GM21717 (cell line): ENCODE measurements at regions not wholly inside any gene's neighbourhood (a gene's known extent, or its start where the extent isn't known, plus 50 kb on each side); places are given as distances from the start of the nearest gene placed in this dataset.

Experiments
- ATAC-seq: cut with Tn5 transposase; IDR thresholded peaks from one replicate; pipeline ENCODE4 v1.9.1; 2021; ENCODE audit warnings: mild to moderate bottlenecking, moderate library complexity; ENCODE audit not compliant: unreplicated experiment

- no peak for ATAC-seq
Measured at GRCh38 chr19:28292822-28293500, 920.0 kb downstream of the UQCRFS1 start.

DNA sequence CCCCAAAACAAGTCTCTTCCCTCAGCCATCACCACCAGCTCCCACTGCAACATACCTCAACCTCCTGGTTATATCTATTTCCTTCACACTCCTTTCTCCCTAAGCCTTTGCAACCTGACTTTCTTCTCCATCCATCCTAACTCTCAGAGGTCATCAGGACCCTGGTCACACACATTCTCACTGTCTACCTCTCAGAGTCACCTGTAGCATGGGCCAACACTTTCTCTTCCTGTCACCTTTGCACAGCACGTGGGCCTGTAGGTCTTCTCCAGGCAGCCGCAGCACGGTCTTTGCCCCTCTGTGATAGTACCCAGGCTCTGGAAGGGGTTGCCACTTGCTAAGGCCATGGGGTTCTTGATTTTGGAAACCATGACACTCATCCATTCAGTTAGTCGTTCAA, 921.1 kb downstream of the UQCRFS1 start:
- no peak for ATAC-seq

DNA sequence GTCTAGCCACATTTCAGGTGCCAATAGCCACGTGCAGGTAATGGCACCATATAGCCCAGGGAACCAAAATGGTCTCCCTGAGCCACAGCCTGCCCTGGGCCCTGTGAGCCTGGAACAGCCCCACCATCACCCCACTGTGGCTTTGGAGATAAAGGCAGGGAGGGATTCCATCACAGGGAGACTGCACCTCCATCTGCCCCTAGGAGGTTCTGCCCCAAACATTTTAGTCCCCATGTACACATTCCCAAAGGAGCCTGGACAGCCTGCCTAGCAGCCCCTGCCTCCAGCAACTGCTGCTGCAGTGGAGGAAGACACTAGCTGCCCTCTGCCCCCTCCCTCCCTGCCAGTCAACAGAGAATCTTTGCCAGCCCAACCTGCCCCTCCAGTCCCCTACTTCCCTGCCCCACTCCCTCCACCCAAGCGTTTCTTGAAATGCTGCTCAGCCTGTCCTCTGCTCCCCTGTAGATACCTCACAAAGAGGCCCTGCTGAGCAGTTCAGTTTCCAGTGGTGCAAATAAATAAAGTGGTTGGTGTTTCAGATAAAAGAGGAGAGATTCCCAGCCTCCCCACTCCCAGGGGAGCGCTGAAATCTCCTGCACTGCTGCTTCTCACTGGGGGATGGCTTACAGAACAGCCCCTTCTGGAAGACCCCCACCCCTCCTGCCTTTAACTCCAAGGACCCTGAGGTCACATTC, 921.8 kb downstream of the UQCRFS1 start:
- ATAC-seq = no peak

GRCh38 chr19:28289295-28290063, 923.5 kb downstream of the UQCRFS1 start:
- no peak for ATAC-seq

DNA sequence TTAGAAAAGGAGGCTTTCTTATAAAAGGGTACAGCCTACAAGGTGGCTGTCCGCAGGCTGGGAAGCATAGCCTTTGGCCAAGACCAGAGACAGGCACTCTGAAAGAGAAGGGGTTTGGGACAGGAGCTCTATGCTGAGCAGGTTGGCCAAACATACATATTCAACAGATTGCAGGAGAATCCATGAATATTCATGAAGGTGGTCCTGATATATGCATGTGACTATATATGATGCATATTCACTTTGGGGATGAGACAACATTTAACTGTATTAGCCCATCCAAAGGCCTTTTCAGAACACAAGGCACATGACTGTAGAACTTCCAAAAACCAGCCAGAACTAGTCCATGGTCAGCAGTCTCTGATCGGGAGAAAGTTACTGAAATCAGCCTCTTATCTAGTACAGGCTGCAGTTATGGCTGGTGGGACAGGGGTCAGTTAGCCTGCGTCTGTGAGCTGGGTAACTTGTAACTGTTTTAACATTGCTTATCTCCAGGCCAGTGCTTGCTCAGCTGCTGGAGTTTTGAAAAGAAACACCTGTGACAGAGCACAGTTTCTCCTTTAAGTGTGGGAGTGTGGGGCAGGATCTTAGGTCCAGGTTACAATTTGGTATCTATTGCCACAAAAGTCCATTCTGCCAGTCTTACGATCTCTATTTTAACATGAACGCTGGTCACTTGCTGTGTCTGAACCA, 924.2 kb downstream of the UQCRFS1 start:
- no peak for ATAC-seq

- ATAC-seq = no peak
Measured at GRCh38 chr19:28285917-28286316, 927.0 kb downstream of the UQCRFS1 start.

GRCh38 chr19:28285078-28285477, 927.9 kb downstream of the UQCRFS1 start:
- no peak for ATAC-seq

DNA sequence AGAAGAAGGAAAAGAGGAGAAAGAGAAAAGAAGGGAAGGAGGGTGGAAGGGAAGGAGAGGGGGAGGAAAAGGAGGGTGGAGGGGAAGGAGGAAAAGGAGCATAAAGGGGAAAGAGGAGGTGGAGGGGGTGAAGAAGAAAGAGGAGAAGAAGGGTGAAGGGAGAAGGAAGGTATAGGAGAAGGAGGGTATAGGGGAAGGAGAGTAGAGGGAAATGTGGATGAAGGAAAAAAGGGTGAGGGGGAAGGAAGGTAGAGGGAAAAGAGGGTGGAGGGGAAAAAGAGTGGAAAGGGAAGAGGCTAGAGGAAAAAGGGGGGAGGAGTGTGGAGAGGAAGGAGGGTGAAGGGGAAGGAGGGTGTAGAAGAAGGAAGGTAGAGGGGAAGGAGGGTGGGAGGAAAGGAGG, 928.6 kb downstream of the UQCRFS1 start:
- no peak for ATAC-seq

DNA sequence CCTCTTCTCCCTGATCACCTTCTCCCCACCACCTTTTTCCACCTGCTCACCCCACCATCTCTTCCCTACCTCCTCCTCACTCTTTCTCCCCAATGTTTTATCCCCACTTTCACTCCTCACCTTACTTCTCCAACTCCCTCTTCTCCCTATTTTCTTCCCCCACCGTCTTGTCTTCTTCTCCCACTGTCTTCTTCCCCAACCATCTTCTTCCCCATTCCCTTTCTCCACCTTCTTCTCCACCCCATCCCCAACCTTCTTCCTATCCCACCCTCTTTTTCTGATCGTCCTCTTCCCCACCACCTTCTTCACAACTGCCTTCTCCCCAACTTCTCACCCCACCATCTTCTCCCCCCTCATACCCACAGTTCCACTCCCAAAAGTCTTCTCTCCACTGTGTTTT, 929.4 kb downstream of the UQCRFS1 start:
- ATAC-seq = no peak

DNA sequence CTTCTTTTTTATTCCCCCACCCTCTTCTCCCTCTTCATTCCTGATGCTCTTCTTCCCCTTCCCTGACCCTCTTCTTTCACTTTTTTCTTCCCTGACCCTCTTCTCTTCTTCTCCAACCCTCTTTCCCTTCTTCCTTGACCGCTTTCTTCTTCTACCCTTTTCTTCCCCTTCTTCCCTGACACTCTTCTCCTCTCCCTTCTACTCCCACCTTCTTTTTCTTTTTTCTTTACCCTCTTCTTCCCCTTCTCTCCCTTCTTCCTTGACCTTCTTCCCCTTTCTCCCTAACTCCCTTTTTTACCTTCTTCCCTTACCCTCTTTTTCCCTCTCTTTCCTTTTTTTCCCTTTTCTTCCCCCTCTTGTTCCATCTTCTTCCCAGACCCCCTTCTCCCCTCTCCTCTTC, 931.3 kb downstream of the UQCRFS1 start:
- no peak for ATAC-seq

DNA sequence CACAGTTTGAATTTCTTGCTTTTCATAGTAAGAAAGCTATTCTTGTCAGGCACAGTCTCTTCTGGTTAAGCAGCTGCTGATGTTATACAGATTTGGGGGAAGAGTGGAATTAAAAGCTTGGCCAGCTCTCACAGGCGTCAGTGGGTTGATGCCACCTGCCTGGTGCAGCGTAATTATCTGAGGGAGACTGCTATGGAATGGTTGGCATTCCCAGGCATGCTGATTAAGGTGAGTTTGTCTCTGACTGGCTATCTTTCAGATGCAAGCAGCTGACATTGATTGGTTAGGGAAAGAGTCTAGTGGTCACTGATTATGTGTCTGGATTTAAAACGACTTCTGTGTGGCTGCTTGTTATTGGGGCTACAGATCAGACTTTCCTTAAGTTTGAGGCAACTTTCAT, 948.4 kb downstream of the UQCRFS1 start:
- no peak for ATAC-seq

DNA sequence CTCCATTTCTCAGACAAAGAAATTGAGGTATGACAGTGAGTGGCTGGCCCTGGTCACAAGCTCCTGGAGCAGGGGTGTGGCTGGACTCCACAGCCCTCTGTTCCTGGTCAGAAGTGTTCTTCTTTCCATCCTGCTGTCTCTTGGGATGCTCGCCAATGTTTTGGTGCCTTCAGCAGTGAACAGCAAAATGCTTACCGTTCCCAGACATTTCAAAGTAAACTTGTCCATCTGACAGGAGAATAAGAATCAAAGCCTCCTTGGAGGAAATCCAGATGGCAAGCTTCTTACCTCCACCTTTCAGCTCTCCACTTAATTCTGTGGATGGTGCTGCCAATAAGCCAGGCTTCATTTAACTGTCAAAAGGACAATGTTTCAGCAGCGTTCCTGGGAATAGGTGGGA, 954.1 kb downstream of the UQCRFS1 start:
- ATAC-seq = no peak

GRCh38 chr19:28257396-28257795, 955.6 kb downstream of the UQCRFS1 start:
- ATAC-seq = no peak

GRCh38 chr19:28247243-28247642, 965.7 kb downstream of the UQCRFS1 start:
- ATAC-seq = no peak

DNA sequence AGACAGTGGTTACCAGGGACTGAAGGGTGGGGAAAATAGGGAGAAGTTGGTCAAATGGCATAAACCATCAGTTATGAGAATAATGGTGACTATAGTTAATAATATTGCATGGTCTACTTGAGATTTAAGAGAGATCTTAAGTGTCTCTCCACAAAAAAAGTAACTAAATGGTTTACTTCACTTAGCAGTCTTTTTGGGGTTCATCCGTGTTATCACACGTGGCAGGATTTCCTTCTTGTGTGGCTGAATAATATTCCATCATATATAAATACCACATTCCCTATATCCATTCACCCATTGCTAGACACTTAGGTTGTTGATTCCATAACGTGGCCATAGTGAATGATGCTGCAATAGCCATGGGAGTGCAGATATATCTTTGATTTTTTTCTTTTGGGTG, 967.0 kb downstream of the UQCRFS1 start:
- no peak for ATAC-seq

GRCh38 chr19:28244966-28245365, 968.0 kb downstream of the UQCRFS1 start:
- ATAC-seq = no peak

- ATAC-seq = no peak
Measured at GRCh38 chr19:28242317-28242927, 970.5 kb downstream of the UQCRFS1 start.

DNA sequence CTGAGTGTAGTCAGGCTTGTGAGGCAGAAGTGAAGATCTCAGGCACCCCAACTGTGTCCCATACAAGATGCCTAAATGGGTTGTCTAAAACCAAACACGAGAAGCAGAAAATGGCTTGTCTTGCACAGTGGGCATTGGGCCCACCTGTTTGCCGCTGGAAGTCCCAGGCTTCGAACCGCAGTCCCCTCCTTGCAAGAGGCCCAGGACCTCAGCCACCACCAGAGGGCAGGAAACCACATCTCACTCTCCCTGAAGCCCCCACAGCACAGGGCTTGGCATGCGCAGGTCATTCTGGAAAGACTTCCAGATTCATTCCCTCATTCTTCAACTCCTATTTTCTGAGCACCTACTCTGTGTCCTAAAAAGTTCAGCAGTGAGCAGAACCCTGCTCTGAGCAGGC, 973.7 kb downstream of the UQCRFS1 start:
- no peak for ATAC-seq

- ATAC-seq = no peak
Measured at GRCh38 chr19:28238270-28238820, 974.6 kb downstream of the UQCRFS1 start.

DNA sequence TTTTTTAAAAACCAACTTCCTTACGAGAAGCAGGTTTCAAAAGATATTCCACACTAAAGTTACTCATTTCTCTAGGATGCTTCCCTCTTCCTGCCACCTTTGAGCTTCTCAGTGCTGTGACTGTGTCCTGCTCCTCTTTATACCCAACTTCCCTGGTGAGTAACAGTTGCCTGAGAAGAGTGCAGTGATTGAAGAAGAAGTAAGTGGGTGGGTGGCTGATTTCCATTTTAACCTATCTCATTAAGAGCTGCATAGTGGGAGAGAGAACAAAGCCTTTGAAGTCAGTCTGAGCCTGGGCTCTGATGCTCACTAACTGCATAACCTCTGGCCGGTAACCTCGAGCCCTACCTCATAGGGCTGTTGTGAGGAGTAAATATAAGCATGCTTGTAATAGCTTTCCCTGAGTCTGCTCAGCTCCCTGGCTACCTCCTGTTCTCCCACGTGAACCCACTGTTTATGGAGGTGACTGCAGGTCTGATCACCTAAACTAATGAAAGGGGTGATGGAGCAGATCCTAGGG, 977.3 kb downstream of the UQCRFS1 start:
- no peak for ATAC-seq
